SH-SY5Y (cell line): ENCODE measurements at regions not wholly inside any gene's neighbourhood (a gene's known extent, or its start where the extent isn't known, plus 50 kb on each side); places are given as distances from the start of the nearest gene placed in this dataset.

Source experiments
- GATA2 ChIP-seq: IDR thresholded peaks from 2 replicates; pipeline ENCODE4 v1.6.1; 2011; ENCODE audit warnings: mild to moderate bottlenecking, low read depth, low read length
- GATA3 ChIP-seq: IDR thresholded peaks from 2 replicates; pipeline ENCODE4 v1.6.1; 2011; ENCODE audit warnings: low read depth, mild to moderate bottlenecking, low read length, moderate library complexity

DNA sequence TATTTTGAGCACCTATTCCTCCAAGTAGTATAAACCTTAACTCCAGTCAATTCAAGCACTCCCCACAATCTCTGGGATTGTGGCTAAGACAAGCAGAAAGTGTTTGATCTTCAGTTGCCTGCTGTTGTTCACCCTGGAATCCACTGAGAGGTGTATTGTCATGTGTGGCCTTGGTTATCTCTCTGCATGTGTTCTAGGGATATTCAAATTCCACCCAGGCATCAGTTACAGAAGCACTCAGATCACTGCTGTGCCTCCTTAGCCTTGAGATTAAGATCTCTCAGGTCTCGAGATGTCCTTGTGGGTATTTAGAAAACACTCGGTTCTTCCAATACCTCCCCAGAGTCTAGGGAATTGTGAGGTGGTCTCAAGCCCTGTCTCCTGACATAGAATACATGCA lies 213.3 kb downstream of the SMARCA1 start:
- TF ChIP-seq GATA2 (no peak), GATA3 (no peak)
